ENCODE measurements at regions not wholly inside any gene's neighbourhood (a gene's known extent, or its start where the extent isn't known, plus 50 kb on each side); places are given as distances from the start of the nearest gene placed in this dataset.
"Not testable (repeated sequence)": the region's sequence is repeated elsewhere in the genome, so short reads cannot be mapped to it uniquely, and the experiment has no call there.

DNA sequence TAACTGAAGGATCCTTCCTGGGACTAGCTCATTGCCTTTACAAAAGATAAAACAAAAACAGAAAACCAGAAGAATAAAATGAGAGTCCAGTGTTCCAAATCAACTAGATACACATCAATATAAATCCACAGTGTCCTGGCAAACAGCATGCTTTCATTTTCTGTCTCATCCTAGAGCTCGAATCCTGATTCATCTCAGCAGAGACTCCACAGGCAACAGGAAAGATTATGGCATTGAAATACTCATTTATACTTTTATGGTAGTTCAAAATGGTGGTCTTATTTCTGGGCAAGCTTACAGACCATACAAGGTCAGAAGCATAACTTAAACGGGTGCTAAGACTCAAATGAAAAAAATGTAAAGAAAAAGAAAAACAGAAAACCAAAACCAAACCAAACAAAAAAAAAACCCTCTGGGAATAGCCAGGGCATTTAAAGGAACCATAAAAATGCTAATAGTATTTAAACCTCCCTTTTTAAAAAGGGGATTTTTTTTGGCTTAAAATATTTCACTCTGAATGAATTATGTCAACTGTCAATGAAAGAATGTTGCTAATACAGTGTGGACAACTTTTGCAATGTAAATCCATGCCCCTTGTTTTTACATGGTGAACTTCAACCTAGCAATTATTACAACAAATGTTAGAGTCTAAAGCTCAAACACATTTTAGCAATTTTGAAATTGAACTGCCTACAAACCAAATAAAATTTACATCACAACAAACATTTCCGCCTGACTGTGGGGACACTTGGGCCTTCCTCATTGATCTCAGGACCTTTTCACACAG, 57.9 kb downstream of the GPR101 start:
- DNase-seq (ENCODE audit: insufficient read length, low spot score), result no peak
- no peak for FAIRE-seq

DNA sequence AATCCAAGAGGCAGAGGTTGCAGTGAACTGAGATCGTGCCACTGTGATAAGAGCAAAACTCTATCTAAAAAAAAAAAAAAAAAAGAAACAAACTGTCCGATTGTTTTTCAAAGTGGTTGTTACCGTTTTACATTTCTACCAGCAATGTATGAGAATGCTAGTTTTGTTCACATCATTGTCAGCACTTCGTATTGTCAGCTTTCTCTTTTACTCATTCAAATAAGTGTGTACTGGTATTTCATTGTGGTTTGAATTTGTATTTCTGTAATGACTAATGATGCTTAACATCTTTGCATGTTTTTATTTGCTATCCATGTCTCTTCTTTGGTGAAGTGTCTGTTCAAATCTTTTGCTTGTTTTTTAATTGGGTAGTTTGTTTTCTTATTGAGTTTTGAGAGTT, 65.8 kb downstream of the GPR101 start:
- FAIRE-seq, result no peak

DNA sequence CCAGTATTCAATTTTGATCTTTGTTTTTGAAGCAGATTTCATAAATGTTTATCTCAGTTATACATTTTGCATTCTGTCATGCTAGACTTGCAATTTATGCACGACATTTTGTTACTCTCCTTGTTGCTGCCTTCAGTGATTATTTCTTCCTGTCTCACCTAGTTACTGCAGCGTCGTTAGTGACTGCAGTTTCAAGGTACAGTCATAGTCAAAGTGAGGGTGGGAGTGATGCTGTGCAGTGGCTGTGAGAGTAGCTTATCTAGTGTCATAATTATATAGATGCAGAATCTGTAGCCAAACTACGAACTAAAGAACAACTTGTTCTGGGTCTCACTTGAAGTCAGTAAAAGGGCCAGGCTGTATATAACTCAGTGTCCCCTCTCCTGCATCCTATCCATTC, 69.8 kb downstream of the GPR101 start:
- DNase-seq (ENCODE audit: insufficient read length, low spot score) (no peak), FAIRE-seq (no peak)

More for the DNA sequence above, 65.8 kb downstream of the GPR101 start:
- DNase-seq (ENCODE audit: insufficient read length, low spot score), result no peak

DNA sequence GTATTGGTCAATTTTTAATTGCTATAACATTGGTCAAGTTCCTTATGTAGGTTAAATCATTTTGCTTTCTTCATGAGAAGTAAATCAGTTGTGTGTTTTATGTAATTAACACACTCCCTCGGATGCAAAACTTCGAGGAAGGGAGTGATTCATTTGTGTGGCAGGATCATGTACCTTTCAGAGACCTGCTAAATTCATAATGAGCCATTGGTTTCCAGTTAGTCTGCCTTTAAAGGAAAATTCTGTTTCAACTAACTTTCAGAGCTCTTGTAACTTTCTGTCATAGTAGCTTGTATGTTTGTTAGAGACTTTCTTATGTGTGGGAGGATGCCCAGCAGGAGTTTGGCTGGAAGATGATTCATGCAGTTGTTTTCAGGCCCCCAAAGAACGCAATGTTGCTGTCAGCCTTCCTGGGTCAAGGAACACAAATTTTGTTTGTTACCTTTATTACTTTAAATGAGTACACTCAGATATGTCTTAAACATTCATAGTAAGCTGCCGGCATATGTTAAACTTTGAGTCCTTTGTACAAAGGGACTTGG, 72.1 kb downstream of the GPR101 start:
- DNase-seq (ENCODE audit: insufficient read length, low spot score), result no peak
- no peak for FAIRE-seq

DNA sequence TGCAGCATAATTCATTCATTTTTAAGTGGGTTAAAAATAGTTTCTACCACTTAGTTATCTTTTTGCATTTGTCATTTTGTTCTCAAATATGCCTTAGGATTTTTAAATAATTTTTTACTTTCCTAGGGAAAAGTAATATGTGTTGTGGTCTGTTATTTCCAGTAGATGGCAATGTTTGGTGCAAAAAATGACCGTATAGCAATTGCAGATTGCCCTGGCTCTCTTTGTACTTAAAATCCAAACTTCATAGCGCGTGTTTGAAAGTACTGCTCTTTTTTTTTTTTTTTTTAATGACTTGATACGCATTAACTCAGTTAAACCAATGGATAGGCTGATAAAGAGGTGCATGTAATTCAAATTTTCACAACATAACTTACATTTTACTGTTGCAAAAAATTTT, 74.4 kb upstream of the RBMX start:
- FAIRE-seq (peak; percentile 81), DNase-seq (ENCODE audit: insufficient read length, low spot score) (no peak)

DNA sequence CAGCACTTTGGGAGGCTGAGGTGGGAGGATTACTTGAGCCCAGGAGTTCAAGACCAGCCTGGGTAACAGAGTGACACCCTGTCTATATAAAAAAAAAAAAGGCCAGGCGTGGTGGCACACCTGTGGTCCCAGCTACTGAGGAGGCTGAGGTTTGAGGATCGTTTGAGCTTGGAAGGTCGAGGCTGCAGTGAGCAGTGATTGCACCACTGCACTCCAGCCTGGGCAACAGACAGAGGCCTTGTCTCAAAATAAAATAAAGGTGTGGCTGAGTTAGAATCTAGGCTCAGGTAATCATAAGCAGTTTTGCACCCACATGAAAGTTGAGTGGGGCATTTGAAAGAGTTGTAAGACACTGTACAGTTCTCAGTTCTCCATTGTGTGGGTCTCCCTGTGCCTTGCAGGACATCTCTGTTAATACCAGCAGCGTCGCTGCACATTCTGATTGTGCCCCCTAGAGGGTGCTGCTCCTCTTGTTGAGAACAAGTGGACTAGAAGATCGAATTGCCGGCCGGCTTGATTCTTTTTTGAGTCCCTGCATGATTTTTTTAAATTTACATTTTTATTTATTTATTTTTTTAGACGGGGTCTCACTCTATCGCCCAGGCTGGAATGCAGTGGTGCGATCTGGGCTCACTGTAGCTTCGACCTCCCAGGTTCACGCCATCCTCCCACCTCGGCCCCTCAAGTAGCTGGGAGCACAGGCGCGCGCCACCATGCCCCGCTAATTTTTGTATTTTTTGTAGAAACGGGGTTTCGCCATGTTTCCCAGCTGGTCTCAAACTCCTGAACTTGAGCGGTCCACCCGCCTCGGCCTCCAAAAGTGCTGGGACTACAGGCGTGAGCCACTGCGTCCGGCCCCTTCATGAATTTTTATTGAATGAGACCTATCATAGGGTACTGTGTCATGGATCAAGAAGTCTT, 73.6 kb upstream of the RBMX start:
- DNase-seq (ENCODE audit: insufficient read length, low spot score), result peak; percentile 22
- FAIRE-seq, result peak; percentile 63

DNA sequence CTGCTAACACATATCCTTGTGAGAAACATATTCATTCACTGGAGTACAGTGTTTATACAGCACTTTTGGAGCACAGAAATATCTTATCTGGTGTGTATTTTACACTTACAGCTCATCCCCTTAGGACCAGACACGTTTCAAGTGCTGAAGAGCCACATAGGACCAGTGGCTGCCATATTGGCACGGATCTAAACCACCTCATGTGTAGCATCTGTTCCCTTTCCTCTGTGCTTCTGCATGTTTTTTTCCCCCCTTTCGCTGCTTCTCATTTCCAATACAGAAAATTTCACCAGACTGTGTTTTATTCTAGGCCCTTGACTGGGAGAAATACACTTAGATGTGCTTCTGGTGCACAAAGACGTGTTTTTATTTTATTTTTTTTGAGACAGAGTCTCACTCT, 69.7 kb upstream of the RBMX start:
- no peak for DNase-seq (ENCODE audit: insufficient read length, low spot score)
- no peak for FAIRE-seq

DNA sequence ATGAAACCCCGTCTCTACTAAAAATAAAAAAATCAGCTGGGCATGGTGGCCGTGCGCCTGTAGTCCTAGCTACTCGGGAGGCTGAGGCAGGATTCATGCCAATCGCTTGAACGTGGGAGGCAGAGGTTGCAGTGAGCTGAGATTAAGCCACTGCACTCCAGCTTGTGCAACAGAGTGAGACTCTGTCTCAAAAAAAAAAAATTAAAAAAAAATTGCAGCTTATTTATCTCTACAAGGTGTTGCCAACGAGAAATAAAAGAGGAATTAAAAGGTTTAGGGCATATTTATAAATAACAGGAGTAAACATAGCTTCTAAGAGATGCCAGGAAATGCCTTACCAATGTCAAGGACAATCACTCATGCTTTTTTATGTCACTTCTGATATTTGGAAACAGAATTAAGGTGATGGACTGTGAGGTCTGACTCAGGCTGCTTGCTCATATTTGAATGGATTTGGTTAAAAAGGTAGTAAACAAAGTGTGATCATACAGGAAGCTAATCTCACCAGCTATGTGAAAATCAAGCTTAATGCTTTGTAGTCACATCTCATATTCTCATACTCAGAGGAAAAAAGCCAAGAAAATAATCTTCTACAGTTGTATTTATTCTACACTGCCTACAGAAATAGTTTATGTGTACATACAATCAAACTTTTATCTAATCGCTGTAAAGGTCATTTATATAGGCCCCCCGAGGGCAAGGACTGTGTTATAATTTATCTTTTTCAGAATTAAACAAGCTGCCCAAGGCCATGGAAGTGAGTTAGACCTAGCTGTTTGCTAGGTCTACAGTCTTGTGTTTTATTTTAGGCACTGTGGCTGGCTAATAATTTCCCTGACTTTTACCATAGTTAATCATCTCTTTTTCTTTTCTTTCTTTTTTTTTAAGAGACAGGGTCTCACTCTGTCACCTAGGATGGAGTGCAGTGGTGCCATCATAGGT, 61.1 kb upstream of the RBMX start:
- DNase-seq (ENCODE audit: insufficient read length, low spot score) (no peak), FAIRE-seq (no peak)

DNA sequence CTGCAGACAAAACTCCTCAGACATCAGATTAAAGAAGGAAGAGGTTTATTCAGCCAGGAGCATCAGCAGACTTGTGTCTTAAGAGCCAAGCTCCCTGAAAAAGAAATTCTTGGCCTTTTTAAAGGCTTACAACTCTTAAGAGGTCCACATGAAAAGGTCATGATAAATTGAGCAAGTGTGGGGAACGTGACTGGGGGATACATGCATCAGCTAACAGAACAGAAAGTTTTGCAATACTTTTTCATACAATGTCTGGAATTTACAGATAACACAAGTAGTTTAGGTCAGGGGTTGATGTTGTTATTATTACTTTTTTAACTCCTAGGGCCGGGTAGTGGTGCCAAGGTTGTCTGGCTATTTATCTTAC, 55.6 kb upstream of the RBMX start:
- DNase-seq (ENCODE audit: insufficient read length, low spot score), result no peak
- FAIRE-seq, result no peak

DNA sequence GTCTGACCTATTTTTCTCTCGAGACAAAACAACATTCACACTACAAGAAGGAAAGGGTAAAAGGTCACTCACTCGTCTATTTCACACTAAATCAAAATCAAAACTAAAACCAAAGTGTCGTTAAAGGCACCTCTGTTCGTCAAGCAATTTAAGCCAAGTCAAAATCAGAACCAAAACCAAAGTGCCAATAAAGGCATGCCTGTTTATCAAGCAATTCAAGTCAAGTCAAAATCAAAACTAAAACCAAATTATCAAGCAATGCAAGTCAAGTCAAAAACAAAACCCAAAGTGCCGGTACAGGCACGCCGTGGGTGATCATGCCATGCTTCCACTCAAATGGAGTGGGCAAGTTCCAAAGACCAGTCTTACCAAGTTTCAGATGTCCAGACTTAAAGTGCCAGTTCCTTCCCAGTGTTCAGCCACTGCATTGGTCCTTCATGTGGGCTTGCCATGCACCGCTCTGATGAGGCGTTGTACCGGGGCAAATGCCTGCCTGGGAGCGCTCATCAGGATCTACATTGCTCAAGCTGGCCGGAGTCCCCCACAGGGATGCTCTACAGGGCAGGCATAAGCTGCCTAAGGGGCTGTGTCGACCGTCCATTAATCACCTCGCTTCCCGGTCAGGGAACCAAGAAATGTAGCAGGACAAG, 55.1 kb upstream of the RBMX start:
- FAIRE-seq (peak; percentile 78), DNase-seq (ENCODE audit: insufficient read length, low spot score) (peak; percentile 1)

DNA sequence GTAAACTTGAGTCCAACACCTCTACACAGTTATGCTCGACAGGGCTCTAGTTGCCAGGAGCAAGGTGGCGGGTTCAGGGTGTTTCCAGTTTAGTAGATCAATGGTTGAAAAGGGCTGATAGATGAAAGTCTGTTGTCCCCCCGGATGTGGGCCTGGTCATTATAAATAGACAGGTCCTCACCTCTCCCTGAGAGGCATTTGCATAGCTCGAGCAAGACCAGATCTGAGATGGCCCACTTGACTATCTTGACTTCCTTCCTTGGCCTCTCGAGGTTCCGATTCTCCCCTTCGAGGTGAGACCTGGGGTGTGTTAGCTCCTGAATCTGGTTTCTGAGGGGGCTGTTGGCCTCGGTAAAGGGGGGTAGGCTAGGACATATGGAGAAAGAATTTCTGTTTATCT, 54.1 kb upstream of the RBMX start:
- FAIRE-seq, result peak; percentile 75
- DNase-seq (ENCODE audit: insufficient read length, low spot score), result not testable (repeated sequence)

DNA sequence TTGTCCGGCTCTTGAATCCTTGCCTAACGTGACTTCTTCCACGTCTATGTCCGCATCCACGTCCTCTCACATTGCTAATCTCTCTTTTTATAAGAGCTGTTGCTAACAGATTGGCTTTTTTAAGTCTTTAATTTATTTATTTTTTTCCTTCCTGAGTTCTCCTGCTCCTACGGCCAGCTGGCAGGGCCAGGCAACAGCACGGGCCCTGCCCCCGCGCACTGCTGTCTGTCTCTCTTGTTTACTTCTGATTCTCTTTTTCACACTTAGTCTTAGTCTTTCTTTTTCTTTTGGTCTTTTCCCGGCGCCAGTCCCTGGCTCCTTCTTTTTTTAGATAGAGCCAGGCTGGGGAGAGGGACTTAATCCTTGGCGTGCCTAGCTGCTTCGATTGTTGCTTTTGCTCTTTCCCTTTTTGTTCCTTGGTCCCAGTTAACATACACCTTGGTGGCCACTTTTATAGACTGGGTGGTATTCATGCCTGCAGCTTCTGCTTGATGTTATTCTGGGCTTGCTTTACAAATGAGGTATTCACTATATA, 53.2 kb upstream of the RBMX start:
- DNase-seq (ENCODE audit: insufficient read length, low spot score) (no peak), FAIRE-seq (no peak)

DNA sequence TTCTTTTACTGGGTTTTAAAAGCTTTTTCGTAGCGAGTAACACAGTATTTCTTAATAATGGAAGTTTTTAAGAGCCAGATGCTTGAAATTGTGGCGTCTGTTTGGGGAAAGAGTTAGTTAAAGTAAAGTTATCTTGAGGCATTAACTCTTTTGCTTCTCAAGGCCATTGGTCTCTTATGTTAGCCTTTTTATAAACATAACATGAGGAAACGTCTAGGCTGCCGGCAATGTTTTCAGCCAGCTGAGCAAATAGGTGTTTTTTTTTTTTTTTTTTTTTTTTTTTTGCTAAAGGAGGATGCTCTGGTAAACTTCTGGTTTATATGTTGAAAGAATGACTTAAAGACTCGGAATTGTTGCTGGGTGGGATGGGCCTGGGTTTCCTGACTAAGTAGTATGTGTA, 51.1 kb upstream of the RBMX start:
- no peak for DNase-seq (ENCODE audit: insufficient read length, low spot score)
- FAIRE-seq, result peak; percentile 66

Data from GM19239 (cell line).